Stomach smooth muscle (tissue), 2 donors: ENCODE measurements at regions not wholly inside any gene's neighbourhood (a gene's known extent, or its start where the extent isn't known, plus 50 kb on each side); places are given as distances from the start of the nearest gene placed in this dataset.

Experiments used
- H3K27ac ChIP-seq: one replicate; pipeline ENCODE4 v1.7.0; 2013; ENCODE audit warnings: mild to moderate bottlenecking, low read length, inconsistent platforms
- H3K27me3 ChIP-seq, 2 donors: one replicate each; pipeline ENCODE4 v1.7.0; 2013; ENCODE audit warnings: low read length in 2 of 2; ENCODE audit not compliant: insufficient read depth in 2 of 2, control insufficient read depth in 1 of 2
- H3K36me3 ChIP-seq, 2 donors: one replicate each; pipeline ENCODE4 v1.7.0; 2013; ENCODE audit warnings: low read length in 2 of 2; ENCODE audit not compliant: control insufficient read depth in 2 of 2, insufficient read depth in 2 of 2
- H3K4me1 ChIP-seq: one replicate; pipeline ENCODE4 v1.7.0; 2013; ENCODE audit warnings: low read length; ENCODE audit not compliant: control insufficient read depth, insufficient read depth
- H3K4me3 ChIP-seq, 2 donors: one replicate each; pipeline ENCODE4 v1.7.0; 2013; ENCODE audit warnings: low read length in 2 of 2
- H3K9ac ChIP-seq, 2 donors: one replicate each; pipeline ENCODE4 v1.7.0; 2013; ENCODE audit warnings: low read length in 2 of 2, mild to moderate bottlenecking in 1 of 2
- H3K9me3 ChIP-seq, 2 donors: one replicate each; pipeline ENCODE4 v1.7.0; 2013; ENCODE audit warnings: low read length in 2 of 2; ENCODE audit not compliant: control insufficient read depth in 2 of 2
- donor health status: healthy.
- donor health status: Pancreatic carcinoma.

- Histone ChIP-seq H3K4me1 (no peaks in the 10 kb centered on the region), H3K9me3 (no peaks in the 10 kb centered on the region), H3K27ac (no peak overlapping the region), H3K9ac (no peak overlapping the region), H3K36me3 (no peaks in the 10 kb centered on the region), H3K27me3 (no peaks in the 10 kb centered on the region), H3K4me3 (no peak overlapping the region)
Measured at GRCh38 chr3:106184540-106185457, 316.0 kb upstream of the CBLB start.

GRCh38 chr3:106185949-106186348, 317.1 kb upstream of the CBLB start:
- Histone ChIP-seq H3K4me1 (no peaks in the 10 kb centered on the region), H3K9ac (no peak overlapping the region), H3K27ac (no peak overlapping the region), H3K9me3 (no peaks in the 10 kb centered on the region), H3K4me3 (no peak overlapping the region), H3K27me3 (no peaks in the 10 kb centered on the region), H3K36me3 (no peaks in the 10 kb centered on the region)

GRCh38 chr3:106190296-106190695, 321.5 kb upstream of the CBLB start:
- Histone ChIP-seq H3K4me3 (no peak overlapping the region), H3K27me3 (no peaks in the 10 kb centered on the region), H3K4me1 (no peaks in the 10 kb centered on the region), H3K9me3 (no peaks in the 10 kb centered on the region), H3K27ac (no peak overlapping the region), H3K9ac (no peak overlapping the region), H3K36me3 (no peaks in the 10 kb centered on the region)

GRCh38 chr3:106191211-106191610, 322.4 kb upstream of the CBLB start:
- H3K4me3 ChIP-seq, result no peak overlapping the region
- H3K4me1 ChIP-seq, result no peaks in the 10 kb centered on the region
- H3K9me3 ChIP-seq, result no peaks in the 10 kb centered on the region
- no peaks in the 10 kb centered on the region for H3K36me3 ChIP-seq
- H3K27ac ChIP-seq, result no peak overlapping the region
- H3K27me3 ChIP-seq, result no peaks in the 10 kb centered on the region
- no peak overlapping the region for H3K9ac ChIP-seq

- no peaks in the 10 kb centered on the region for H3K36me3 ChIP-seq
- H3K27ac ChIP-seq, result no peak overlapping the region
Measured at GRCh38 chr3:106191913-106192312, 323.1 kb upstream of the CBLB start.

GRCh38 chr3:106193876-106194275, 325.1 kb upstream of the CBLB start:
- Histone ChIP-seq H3K9ac (no peak overlapping the region), H3K4me3 (no peak overlapping the region), H3K9me3 (no peaks in the 10 kb centered on the region), H3K36me3 (no peaks in the 10 kb centered on the region), H3K27me3 (no peaks in the 10 kb centered on the region), H3K4me1 (no peaks in the 10 kb centered on the region), H3K27ac (no peak overlapping the region)

More at GRCh38 chr3:106191913-106192312, 323.1 kb upstream of the CBLB start:
- Histone ChIP-seq H3K4me1 (no peaks in the 10 kb centered on the region), H3K9ac (no peak overlapping the region), H3K27me3 (no peaks in the 10 kb centered on the region), H3K9me3 (no peaks in the 10 kb centered on the region), H3K4me3 (no peak overlapping the region)

- Histone ChIP-seq H3K27me3 (no peaks in the 10 kb centered on the region), H3K4me3 (no peak overlapping the region), H3K36me3 (no peaks in the 10 kb centered on the region), H3K9ac (no peak overlapping the region), H3K9me3 (no peaks in the 10 kb centered on the region), H3K4me1 (no peaks in the 10 kb centered on the region), H3K27ac (no peak overlapping the region)
Measured at GRCh38 chr3:106194726-106195125, 325.9 kb upstream of the CBLB start.

- Histone ChIP-seq H3K4me1 (no peaks in the 10 kb centered on the region), H3K27ac (no peak overlapping the region), H3K36me3 (no peaks in the 10 kb centered on the region), H3K27me3 (no peaks in the 10 kb centered on the region), H3K9ac (no peak overlapping the region), H3K4me3 (no peak overlapping the region), H3K9me3 (no peaks in the 10 kb centered on the region)
Measured at GRCh38 chr3:106197532-106198194, 328.9 kb upstream of the CBLB start.

- no peaks in the 10 kb centered on the region for H3K27me3 ChIP-seq
- H3K9me3 ChIP-seq, result no peaks in the 10 kb centered on the region
Measured at GRCh38 chr3:106204160-106204868, 335.5 kb upstream of the CBLB start.

GRCh38 chr3:106206146-106206545, 337.3 kb upstream of the CBLB start:
- Histone ChIP-seq H3K9me3 (no peaks in the 10 kb centered on the region), H3K9ac (no peak overlapping the region), H3K4me3 (no peak overlapping the region), H3K27me3 (no peaks in the 10 kb centered on the region), H3K27ac (no peak overlapping the region), H3K4me1 (no peaks in the 10 kb centered on the region), H3K36me3 (no peaks in the 10 kb centered on the region)

More at GRCh38 chr3:106204160-106204868, 335.5 kb upstream of the CBLB start:
- H3K36me3 ChIP-seq, result no peaks in the 10 kb centered on the region
- H3K4me3 ChIP-seq, result no peak overlapping the region
- H3K4me1 ChIP-seq, result no peaks in the 10 kb centered on the region
- H3K27ac ChIP-seq, result no peak overlapping the region
- no peak overlapping the region for H3K9ac ChIP-seq
